ENCODE measurements at regions not wholly inside any gene's neighbourhood (a gene's known extent, or its start where the extent isn't known, plus 50 kb on each side); places are given as distances from the start of the nearest gene placed in this dataset.

GRCh38 chrX:40883021-40883619 lies 147.8 kb upstream of the MED14 start:
- Histone ChIP-seq H4K20me1 (replicated peaks in 1 of 2; ENCODE audit: control insufficient read depth in 1 of 2, insufficient read depth in 2 of 2, low read length in 2 of 2) (no peaks in the 10 kb centered on the region), H3K23ac (ENCODE audit: insufficient read length) (no peak overlapping the region), H3K4ac (replicated peaks; ENCODE audit: insufficient read length, low read depth, low read length) (no peak overlapping the region), H3K9ac (replicated peaks in 1 of 4; ENCODE audit: extremely low read depth in 1 of 4, low read depth in 3 of 4, low read length in 3 of 4) (no peak overlapping the region), H4K8ac (ENCODE audit: extremely low read depth, insufficient read depth, low read length) (no peak overlapping the region), H3K79me1 (ENCODE audit: low read depth, low read length) (no peaks in the 10 kb centered on the region), H4K91ac (replicated peaks; ENCODE audit: insufficient read length, low read length) (no peak overlapping the region), H3K9me3 (ENCODE audit: insufficient read depth in 2 of 2, low read depth in 1 of 2, low read length in 1 of 2) (no peaks in the 10 kb centered on the region), H2BK15ac (ENCODE audit: low read length) (no peak overlapping the region), H3K56ac (replicated peaks; ENCODE audit: insufficient read length, low read depth, low read length) (no peak overlapping the region), H3K79me2 (ENCODE audit: control insufficient read depth in 1 of 2, insufficient read depth in 2 of 2, low read length in 2 of 2) (no peaks in the 10 kb centered on the region), H2BK5ac (ENCODE audit: low read depth, low read length) (no peak overlapping the region), H2BK120ac (replicated peaks; ENCODE audit: low read depth, low read length) (no peak overlapping the region), H4K5ac (ENCODE audit: insufficient read length, low read depth, low read length) (no peak overlapping the region), H2AK5ac (ENCODE audit: low read depth, low read length) (no peak overlapping the region), H3K4me2 (ENCODE audit: insufficient read depth in 1 of 2, low read depth in 2 of 2, low read length in 2 of 2) (no peak overlapping the region), H3K18ac (ENCODE audit: extremely low read depth, low read length) (no peak overlapping the region), H3K14ac (ENCODE audit: insufficient read length) (no peak overlapping the region), H2BK12ac (ENCODE audit: low read depth, low read length) (no peak overlapping the region), H3K27me3 (replicated peaks in 1 of 4; ENCODE audit: control insufficient read depth in 3 of 4, extremely low read depth in 1 of 4, insufficient read depth in 3 of 4, low read length in 3 of 4) (no peaks in the 10 kb centered on the region), H3K4me1 (replicated peaks in 1 of 4; ENCODE audit: control insufficient read depth in 3 of 4, insufficient read depth in 4 of 4, low read length in 3 of 4) (peaks cover 2 to 13% (median 6%) of the 10 kb centered on the region in 4 experiments; a peak in 4 of 7 replicates), H3K36me3 (ENCODE audit: control insufficient read depth in 2 of 4, insufficient read depth in 4 of 4, low read length in 3 of 4) (no peaks in the 10 kb centered on the region), H3K4me3 (ENCODE audit: extremely low read depth in 1 of 4, insufficient read depth in 2 of 4, low read depth in 3 of 4, low read length in 4 of 4) (no peak overlapping the region), H2BK20ac (ENCODE audit: low read length) (no peak overlapping the region), H3K27ac (ENCODE audit: low read depth, low read length) (no peak overlapping the region), H3K23me2 (ENCODE audit: low read depth, low read length) (no peaks in the 10 kb centered on the region), H2AFZ (ENCODE audit: low read length) (no peak overlapping the region)
- TF ChIP-seq NRF1 (IDR thresholded peaks at IDR 0.05; ENCODE audit: low read depth, low read length) (no peak), RBBP5 (IDR thresholded peaks at IDR 0.05; ENCODE audit: borderline replicate concordance, low read depth, low read length) (no peak)
- no peak for FAIRE-seq
- 95% methylated on average over 7 of the region's 7 CpGs; no CpG with 5 or more reads in 1 of the 2 experiments for WGBS, 2 experiments (ENCODE audit: extremely low coverage in 1 of 2, insufficient coverage in 1 of 2, insufficient read length in 1 of 2, insufficient replicate concordance in 2 of 2, low coverage in 1 of 2, low lambda C conversion rate in 2 of 2, missing lambda C conversion rate in 1 of 2)
- DNase-seq (ENCODE audit: low read depth in 1 of 2, low spot score in 2 of 2), result no peak
- ChIA-PET POLR2A (ENCODE audit: partially characterized antibody) (no interaction called here), CTCF (ENCODE audit: partially characterized antibody) (no interaction called here)

Data from H1 (cell line).